ENCODE measurements at regions not wholly inside any gene's neighbourhood (a gene's known extent, or its start where the extent isn't known, plus 50 kb on each side); places are given as distances from the start of the nearest gene placed in this dataset.

- BruUV-seq (replicated peaks) = no TSS peak
- TF ChIP-seq EZH2 (IDR thresholded peaks at IDR 0.05; ENCODE audit: low read depth) = no peak
- TF ChIP-seq CTCF (conservative IDR thresholded peaks at IDR 0.05) = no peak
- no peaks in the 10 kb centered on the region for H3K9me3 ChIP-seq (ENCODE audit: insufficient read depth, low read depth)
- ChIA-PET POLR2A (ENCODE audit: unreplicated experiment) (no interaction called here), CTCF (interaction anchor here (0.6 to 1.1 kb wide), 3 partner anchors 106 to 631 kb away, joined by 3 to 6 read pairs (median 3); no protein-coding TSS in a partner anchor)
- H3K9me2 ChIP-seq (ENCODE audit: insufficient read depth) = no peaks in the 10 kb centered on the region
- H3K27ac ChIP-seq = no peak overlapping the region
- no peak overlapping the region for H3K4me3 ChIP-seq
- no peak overlapping the region for H3K4me2 ChIP-seq
- H3K27me3 ChIP-seq (ENCODE audit: insufficient read depth, low read depth) = peaks cover 29% of the 10 kb centered on the region
- no peaks in the 10 kb centered on the region for H3K4me1 ChIP-seq (replicated peaks; ENCODE audit: insufficient read depth)
- intact Hi-C loops (cut with micrococcal nuclease; ENCODE audit: unreplicated experiment) = loop anchor here (5.0 kb wide), 1 partner anchor 258 kb away; no protein-coding TSS in a partner anchor
- H2AFZ ChIP-seq = no peak overlapping the region
- DNase-seq = no peak
- H3K36me3 ChIP-seq (ENCODE audit: low read depth) = no peaks in the 10 kb centered on the region
- no peaks in the 10 kb centered on the region for H4K20me1 ChIP-seq (ENCODE audit: insufficient read depth)
- H3F3A ChIP-seq (ENCODE audit: insufficient read depth, low read depth) = no peaks in the 10 kb centered on the region
- no peaks in the 10 kb centered on the region for H3K79me2 ChIP-seq (ENCODE audit: low read depth)
Observed at GRCh38 chr22:23384923-23385677, 195.0 kb downstream of the IGLL1 start.

DNA sequence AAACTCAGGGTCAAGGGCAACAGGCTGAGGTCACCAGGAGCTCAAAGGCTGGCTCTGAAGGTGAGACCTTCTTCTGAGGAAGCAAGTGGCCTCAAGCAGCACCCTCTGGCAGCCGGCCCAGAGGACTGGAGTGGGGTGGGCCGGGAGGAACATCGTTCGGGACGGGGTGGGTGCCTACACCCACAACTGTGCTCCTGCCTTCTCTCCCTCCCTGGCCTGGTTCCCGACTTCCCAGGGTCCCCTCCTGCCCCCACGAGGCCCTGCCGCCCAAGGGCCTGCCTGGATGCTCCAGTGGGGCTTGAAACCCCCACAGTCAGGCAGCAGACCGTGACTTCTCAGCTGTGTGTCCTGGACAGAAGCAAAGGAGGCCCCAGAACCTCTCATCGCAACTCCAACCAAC lies 195.7 kb downstream of the IGLL1 start:
- intact Hi-C loops (cut with micrococcal nuclease; ENCODE audit: unreplicated experiment) = no loop called here
- Histone ChIP-seq H3K4me1 (replicated peaks; ENCODE audit: insufficient read depth) (no peaks in the 10 kb centered on the region), H4K20me1 (ENCODE audit: insufficient read depth) (no peaks in the 10 kb centered on the region), H3K36me3 (ENCODE audit: low read depth) (no peaks in the 10 kb centered on the region), H3K9me3 (ENCODE audit: insufficient read depth, low read depth) (no peaks in the 10 kb centered on the region), H3K27me3 (ENCODE audit: insufficient read depth, low read depth) (peaks cover 28% of the 10 kb centered on the region), H3K4me2 (no peak overlapping the region), H3K9me2 (ENCODE audit: insufficient read depth) (no peaks in the 10 kb centered on the region), H2AFZ (no peak overlapping the region), H3F3A (ENCODE audit: insufficient read depth, low read depth) (no peaks in the 10 kb centered on the region), H3K79me2 (ENCODE audit: low read depth) (no peaks in the 10 kb centered on the region), H3K27ac (no peak overlapping the region), H3K4me3 (no peak overlapping the region)
- DNase-seq = no peak
- ChIA-PET POLR2A (ENCODE audit: unreplicated experiment) (no interaction called here), CTCF (no interaction called here)
- BruUV-seq (replicated peaks) = no TSS peak
- TF ChIP-seq CTCF (conservative IDR thresholded peaks at IDR 0.05) (no peak), EZH2 (IDR thresholded peaks at IDR 0.05; ENCODE audit: low read depth) (no peak)

- Histone ChIP-seq H3K27me3 (ENCODE audit: insufficient read depth, low read depth) (peaks cover 26% of the 10 kb centered on the region), H3K79me2 (ENCODE audit: low read depth) (no peaks in the 10 kb centered on the region), H3K36me3 (ENCODE audit: low read depth) (no peaks in the 10 kb centered on the region), H3K4me1 (replicated peaks; ENCODE audit: insufficient read depth) (no peaks in the 10 kb centered on the region), H3K4me3 (no peak overlapping the region), H3K27ac (no peak overlapping the region), H3K9me3 (ENCODE audit: insufficient read depth, low read depth) (no peaks in the 10 kb centered on the region), H2AFZ (no peak overlapping the region), H3F3A (ENCODE audit: insufficient read depth, low read depth) (no peaks in the 10 kb centered on the region), H3K4me2 (no peak overlapping the region), H4K20me1 (ENCODE audit: insufficient read depth) (no peaks in the 10 kb centered on the region), H3K9me2 (ENCODE audit: insufficient read depth) (no peaks in the 10 kb centered on the region)
- ChIA-PET POLR2A (ENCODE audit: unreplicated experiment) (no interaction called here), CTCF (no interaction called here)
- DNase-seq = no peak
- BruUV-seq (replicated peaks) = no TSS peak
- TF ChIP-seq CTCF (conservative IDR thresholded peaks at IDR 0.05) = no peak
- no peak for TF ChIP-seq EZH2 (IDR thresholded peaks at IDR 0.05; ENCODE audit: low read depth)
- intact Hi-C loops (cut with micrococcal nuclease; ENCODE audit: unreplicated experiment) = no loop called here
Observed at GRCh38 chr22:23383491-23384361, 196.4 kb downstream of the IGLL1 start.

All from PC-9 (cell line).